NB4 (cell line): ENCODE measurements at regions not wholly inside any gene's neighbourhood (a gene's known extent, or its start where the extent isn't known, plus 50 kb on each side); places are given as distances from the start of the nearest gene placed in this dataset.
A peak's percentile ranks its signal among the peaks of the same experiment; 100 is the strongest.

ENCODE experiments used
- DNase-seq: peaks from one replicate; pipeline ENCODE4 v3.0.0; 2010; ENCODE audit warnings: low read depth
- H3K4me3 ChIP-seq: one replicate; pipeline ENCODE4 v1.5.1; 2011; ENCODE audit warnings: mild to moderate bottlenecking, low read depth, low read length, moderate library complexity
- CTCF ChIP-seq: IDR thresholded peaks from one replicate; pipeline ENCODE4 v1.5.1; 2012; ENCODE audit warnings: low read depth, low read length
- MAX ChIP-seq: IDR thresholded peaks from 2 replicates; pipeline ENCODE4 v1.6.1; 2011; ENCODE audit warnings: low read depth, low read length
- MYC ChIP-seq: IDR thresholded peaks from 2 replicates; pipeline ENCODE4 v1.6.1; 2011; ENCODE audit warnings: low read depth, low read length
- POLR2A ChIP-seq: IDR thresholded peaks from 2 replicates; pipeline ENCODE4 v1.6.1; 2011; ENCODE audit warnings: mild to moderate bottlenecking; ENCODE audit not compliant: insufficient read length; ENCODE audit errors: extremely low read depth

DNA sequence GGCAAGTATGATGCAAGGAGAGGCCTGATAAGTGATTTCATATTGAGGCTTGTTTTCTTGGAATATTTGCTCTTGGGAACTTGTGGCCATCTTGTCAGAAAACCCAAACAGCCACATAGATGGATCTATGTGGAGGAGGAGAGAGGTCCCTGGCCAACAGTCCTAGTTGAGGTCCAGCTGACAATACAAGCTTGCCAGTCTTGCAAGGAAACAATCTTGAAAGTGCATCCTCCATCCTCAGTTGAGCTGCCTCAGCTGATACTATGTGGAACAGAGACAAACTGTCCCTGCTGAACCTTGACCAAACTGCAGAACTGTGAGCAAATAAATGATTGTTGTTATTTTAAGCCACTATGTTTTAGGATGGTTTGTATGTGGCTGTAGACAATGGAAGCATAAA is 146.4 kb downstream of the TMX1 start:
- DNase-seq = no peak
- TF ChIP-seq CTCF (no peak), MYC (no peak), POLR2A (no peak)
- H3K4me3 ChIP-seq = no peak overlapping the region

- no peak for TF ChIP-seq CTCF
- TF ChIP-seq MYC = no peak
- TF ChIP-seq MAX = no peak
- no peak for TF ChIP-seq POLR2A
- H3K4me3 ChIP-seq = no peak overlapping the region
- DNase-seq = peak; percentile 2
Observed at GRCh38 chr14:51386983-51387735, 147.1 kb downstream of the TMX1 start.

DNA sequence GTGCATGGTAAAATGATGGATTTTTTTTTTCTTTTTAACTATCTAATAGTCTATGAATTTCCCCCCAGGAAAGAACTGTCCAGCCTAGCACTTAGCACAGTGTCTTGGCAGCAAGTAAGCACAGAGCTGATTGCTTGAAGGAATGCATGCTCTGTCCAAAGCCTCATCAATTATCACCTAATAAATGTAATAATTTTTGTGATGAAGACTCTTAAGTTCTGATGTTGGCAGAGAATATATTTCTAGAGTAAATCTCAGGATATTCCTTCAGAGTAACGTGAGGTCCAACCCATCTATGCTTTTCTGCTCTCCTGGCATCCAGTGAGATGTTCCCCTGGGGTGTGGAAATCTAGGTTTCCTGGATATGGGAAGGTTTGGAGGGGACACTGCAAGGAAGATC is 152.4 kb downstream of the TMX1 start:
- H3K4me3 ChIP-seq = no peak overlapping the region
- no peak for DNase-seq
- TF ChIP-seq MAX = no peak
- TF ChIP-seq MYC = no peak
- TF ChIP-seq POLR2A = no peak

- DNase-seq = no peak
Observed at GRCh38 chr14:51394384-51394783, 154.3 kb downstream of the TMX1 start.

DNA sequence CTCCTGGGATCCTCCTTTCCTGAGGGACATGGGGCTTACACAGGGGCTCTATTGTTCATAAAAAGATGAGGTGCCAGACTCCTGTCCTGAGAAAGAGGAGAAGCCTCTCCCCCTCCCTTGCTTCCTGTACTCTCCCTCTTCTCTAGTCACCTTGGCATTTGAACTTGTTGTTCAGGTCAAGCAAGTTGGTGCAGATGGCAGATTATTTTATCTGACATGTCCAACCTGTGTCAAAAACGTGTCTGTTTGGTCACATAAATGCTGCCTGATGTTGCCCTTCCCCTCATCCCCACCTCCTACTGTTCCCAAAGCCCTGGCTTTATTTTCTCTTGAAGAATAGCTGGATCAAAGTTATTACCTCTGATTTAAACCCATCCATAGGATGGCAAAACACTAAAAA is 154.8 kb downstream of the TMX1 start:
- DNase-seq = no peak
- no peak for TF ChIP-seq MYC

More at GRCh38 chr14:51394384-51394783, 154.3 kb downstream of the TMX1 start:
- no peak overlapping the region for H3K4me3 ChIP-seq
- no peak for TF ChIP-seq POLR2A
- no peak for TF ChIP-seq MAX
- TF ChIP-seq CTCF = no peak
- TF ChIP-seq MYC = no peak

DNA sequence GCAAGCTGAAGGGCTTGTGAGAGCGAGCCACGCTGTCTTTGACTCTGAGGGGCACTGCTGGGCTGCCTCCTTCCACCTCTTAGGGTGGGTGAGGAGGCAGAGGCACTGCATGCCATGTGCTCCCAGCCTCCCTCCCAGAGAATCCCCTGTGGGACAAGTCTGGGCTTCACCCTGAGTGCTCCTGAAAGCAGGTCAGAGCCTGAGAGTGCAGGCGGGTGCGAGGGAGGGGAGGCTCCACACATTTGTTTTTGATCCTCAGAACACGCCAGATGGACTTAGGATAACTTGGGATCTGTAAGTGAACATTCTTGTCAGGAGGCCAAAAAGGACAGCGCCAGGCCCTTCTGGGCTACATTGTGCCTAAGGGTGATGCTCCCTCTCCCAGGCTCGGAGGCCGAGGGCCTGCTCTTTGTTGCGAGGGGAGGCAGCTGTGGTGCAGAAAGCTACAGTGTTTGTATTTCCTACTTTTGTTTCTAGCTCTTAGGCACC is 155.4 kb downstream of the TMX1 start:
- TF ChIP-seq MAX (no peak), CTCF (no peak), MYC (no peak), POLR2A (no peak)
- no peak for DNase-seq
- H3K4me3 ChIP-seq = no peak overlapping the region

More for the DNA sequence above, 154.8 kb downstream of the TMX1 start:
- H3K4me3 ChIP-seq = no peak overlapping the region
